HepG2 (cell line): ENCODE measurements at regions not wholly inside any gene's neighbourhood (a gene's known extent, or its start where the extent isn't known, plus 50 kb on each side); places are given as distances from the start of the nearest gene placed in this dataset.

Experiments
- EP300 ChIP-seq, 3 experiments: sonication (generic) in 1 of 3; formaldehyde crosslinking in 1 of 3; IDR thresholded peaks; 2 replicates each; pipeline versions ENCODE4 v1.5.1 to v1.6.1; 2011 to 2020; ENCODE audit warnings: low read depth in 2 of 3, low read length in 2 of 3, borderline replicate concordance in 1 of 3, improper control_type of control experiment in 1 of 3, mild to moderate bottlenecking in 1 of 3, missing genetic modification reagents in 1 of 3, moderate library complexity in 1 of 3
- ESRRA ChIP-seq: sonication (generic); formaldehyde crosslinking; IDR thresholded peaks from 2 replicates; pipeline ENCODE4 v1.5.1; 2020; ENCODE audit warnings: mild to moderate bottlenecking, low read depth, missing genetic modification reagents
- HCFC1 ChIP-seq: fragments of 150-350 bp; IDR thresholded peaks from 2 replicates; pipeline ENCODE4 v1.6.1; 2014; ENCODE audit warnings: low read depth, low read length
- JUND ChIP-seq: sonication (generic); formaldehyde crosslinking; IDR thresholded peaks from 2 replicates; pipeline ENCODE4 v1.8.0; 2022; ENCODE audit warnings: mild to moderate bottlenecking, missing genetic modification reagents
- NFE2L2 ChIP-seq: fragments of 150-350 bp; IDR thresholded peaks from 2 replicates; pipeline ENCODE4 v1.6.1; 2014; ENCODE audit warnings: low read length
- RAD21 ChIP-seq: fragments of 450-650 bp; formaldehyde crosslinking; IDR thresholded peaks from 2 replicates; pipeline ENCODE4 v1.5.0; 2020; ENCODE audit warnings: mild to moderate bottlenecking
- RBM22 ChIP-seq: fragments of 200-400 bp; formaldehyde crosslinking; optimal IDR thresholded peaks from 2 replicates; pipeline ENCODE3; 2017; ENCODE audit warnings: mild to moderate bottlenecking, low read length, moderate library complexity
- SNAPC2 ChIP-seq: sonication (generic); formaldehyde crosslinking; IDR thresholded peaks from 2 replicates; pipeline ENCODE4 v1.8.1; 2022; ENCODE audit warnings: mild to moderate bottlenecking, missing genetic modification reagents
- TSC22D2 ChIP-seq: sonication (generic); formaldehyde crosslinking; IDR thresholded peaks from 2 replicates; pipeline ENCODE4 v1.5.1; 2020; ENCODE audit warnings: missing genetic modification reagents, mild to moderate bottlenecking, borderline replicate concordance
- ZGPAT ChIP-seq: IDR thresholded peaks from 2 replicates; pipeline ENCODE4 v1.6.1; 2016; ENCODE audit warnings: mild to moderate bottlenecking
- ZNF407 ChIP-seq: sonication (generic); formaldehyde crosslinking; IDR thresholded peaks from one replicate; pipeline ENCODE4 v1.5.1; 2020; ENCODE audit warnings: mild to moderate bottlenecking, missing genetic modification reagents; ENCODE audit errors: not compliant biosample characterization
- ZNF878 ChIP-seq: sonication (generic); formaldehyde crosslinking; IDR thresholded peaks from 2 replicates; pipeline ENCODE4 v1.8.1; 2023; ENCODE audit warnings: mild to moderate bottlenecking, missing genetic modification reagents, moderate library complexity
- TF ChIP-seq, protein P1 (sequence below): IDR thresholded peaks from 2 replicates; pipeline ENCODE4 v1.6.1; 2012; ENCODE audit warnings: low read depth, low read length, improper control_type of control experiment

GRCh38 chr3:113092746-113093145 is 102.0 kb downstream of the GTPBP8 start:
- no peak for TF ChIP-seq ZGPAT (CRISPR knock-in tag)
- TF ChIP-seq, protein P1, sequence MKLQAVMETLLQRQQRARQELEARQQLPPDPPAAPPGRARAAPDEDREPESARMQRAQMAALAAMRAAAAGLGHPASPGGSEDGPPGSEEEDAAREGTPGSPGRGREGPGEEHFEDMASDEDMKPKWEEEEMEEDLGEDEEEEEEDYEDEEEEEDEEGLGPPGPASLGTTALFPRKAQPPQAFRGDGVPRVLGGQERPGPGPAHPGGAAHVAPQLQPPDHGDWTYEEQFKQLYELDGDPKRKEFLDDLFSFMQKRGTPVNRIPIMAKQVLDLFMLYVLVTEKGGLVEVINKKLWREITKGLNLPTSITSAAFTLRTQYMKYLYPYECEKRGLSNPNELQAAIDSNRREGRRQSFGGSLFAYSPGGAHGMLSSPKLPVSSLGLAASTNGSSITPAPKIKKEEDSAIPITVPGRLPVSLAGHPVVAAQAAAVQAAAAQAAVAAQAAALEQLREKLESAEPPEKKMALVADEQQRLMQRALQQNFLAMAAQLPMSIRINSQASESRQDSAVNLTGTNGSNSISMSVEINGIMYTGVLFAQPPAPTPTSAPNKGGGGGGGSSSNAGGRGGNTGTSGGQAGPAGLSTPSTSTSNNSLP, result no peak
- TF ChIP-seq ESRRA (CRISPR knock-in tag), result no peak
- TF ChIP-seq ZNF878 (CRISPR knock-in tag), result no peak
- TF ChIP-seq RAD21 (CRISPR knock-in tag), result no peak
- no peak for TF ChIP-seq RBM22
- TF ChIP-seq EP300 (IDR thresholded peaks at IDR 0.05; ENCODE audit: low read depth in 2 of 2, low read length in 2 of 2), result no peak
- TF ChIP-seq EP300 (CRISPR knock-in tag; IDR thresholded peaks at IDR 0.05; ENCODE audit: borderline replicate concordance), result no peak
- no peak for TF ChIP-seq TSC22D2 (CRISPR knock-in tag)
- TF ChIP-seq JUND (CRISPR knock-in tag), result no peak
- TF ChIP-seq NFE2L2, result no peak
- no peak for TF ChIP-seq ZNF407
- TF ChIP-seq SNAPC2, result no peak
- TF ChIP-seq HCFC1, result no peak
